CD4-positive, alpha-beta memory T cell (primary cell): ENCODE measurements at regions not wholly inside any gene's neighbourhood (a gene's known extent, or its start where the extent isn't known, plus 50 kb on each side); places are given as distances from the start of the nearest gene placed in this dataset.

ENCODE experiments used
- CTCF ChIA-PET: fragments of 350-600 bp; sonication (Branson Sonifier 250); formaldehyde crosslinking; loops from one replicate; lab custom pipeline; 2021; ENCODE audit warnings: inconsistent platforms; ENCODE audit not compliant: partially characterized antibody; lab: Charles Lee
- POLR2A ChIA-PET: fragments of 350-600 bp; sonication (Branson Sonifier 250); formaldehyde crosslinking; loops from one replicate; lab custom pipeline; 2021; ENCODE audit not compliant: partially characterized antibody; lab: Charles Lee
- DNase-seq, 5 donors: peaks; one replicate each; pipeline versions ENCODE4 v3.0.0 to v3.0.0-alpha.2; 2020 to 2022; ENCODE audit warnings: mixed read lengths in 1 of 5
- H3K27ac ChIP-seq: one replicate; pipeline ENCODE4 v1.7.0; 2013; ENCODE audit warnings: low read depth, low read length
- H3K27me3 ChIP-seq: 2 replicates; pipeline ENCODE4 v1.7.0; 2013; ENCODE audit warnings: mild to moderate bottlenecking, low read length, moderate library complexity; ENCODE audit not compliant: insufficient read depth
- H3K36me3 ChIP-seq: 2 replicates; pipeline ENCODE4 v1.7.0; 2013; ENCODE audit warnings: mild to moderate bottlenecking, low read length, moderate library complexity; ENCODE audit not compliant: insufficient read depth
- H3K4me1 ChIP-seq: 2 replicates; pipeline ENCODE4 v1.7.0; 2013; ENCODE audit warnings: mild to moderate bottlenecking, low read length, moderate library complexity; ENCODE audit not compliant: insufficient read depth
- H3K4me3 ChIP-seq, 2 donors: one replicate each; pipeline ENCODE4 v1.7.0; 2013; ENCODE audit warnings: low read length in 2 of 2, mild to moderate bottlenecking in 1 of 2
- H3K9me3 ChIP-seq, 2 donors: one replicate each; pipeline ENCODE4 v1.7.0; 2013; ENCODE audit warnings: low read length in 2 of 2, control low read depth in 1 of 2; ENCODE audit not compliant: control insufficient read depth in 1 of 2
- H3K27ac Mint-ChIP-seq, 7 donors: one replicate each; pipeline ENCODE4 v1.8.0; 2020 to 2021; ENCODE audit warnings: mixed read lengths in 7 of 7, mild to moderate bottlenecking in 6 of 7, inconsistent platforms in 3 of 7, moderate library complexity in 3 of 7
- H3K27me3 Mint-ChIP-seq, 2 donors: one replicate each; pipeline ENCODE4 v1.8.0; 2020 to 2021; ENCODE audit warnings: mixed read lengths in 2 of 2
- H3K36me3 Mint-ChIP-seq, 2 donors: one replicate each; pipeline ENCODE4 v1.8.0; 2020 to 2021; ENCODE audit warnings: mixed read lengths in 2 of 2, inconsistent platforms in 1 of 2, mild to moderate bottlenecking in 1 of 2
- H3K4me1 Mint-ChIP-seq, 4 donors: one replicate each; pipeline ENCODE4 v1.8.0; 2020 to 2021; ENCODE audit warnings: mixed read lengths in 4 of 4, mild to moderate bottlenecking in 1 of 4
- H3K4me3 Mint-ChIP-seq, 8 donors: one replicate each; pipeline ENCODE4 v1.8.0; 2020 to 2021; ENCODE audit warnings: mixed read lengths in 8 of 8, mild to moderate bottlenecking in 7 of 8, moderate library complexity in 6 of 8, inconsistent platforms in 3 of 8
- H3K9me3 Mint-ChIP-seq, 8 donors: one replicate each; pipeline ENCODE4 v1.8.0; 2020 to 2021; ENCODE audit warnings: mixed read lengths in 8 of 8, mild to moderate bottlenecking in 5 of 8, inconsistent platforms in 3 of 8, moderate library complexity in 1 of 8
- intact Hi-C: fragments of 100-400 bp; cut with micrococcal nuclease; formaldehyde crosslinking; loops from one replicate; pipeline ENCODE4 v1.15.1; 2023

GRCh38 chr2:16122556-16122955 lies 182.2 kb downstream of the MYCN start:
- intact Hi-C loops, result no loop called here
- Histone ChIP-seq H3K4me1 (no peaks in the 10 kb centered on the region), H3K36me3 (no peaks in the 10 kb centered on the region), H3K4me3 (no peak overlapping the region), H3K9me3 (no peaks in the 10 kb centered on the region), H3K27ac (no peak overlapping the region), H3K27me3 (no peaks in the 10 kb centered on the region)
- ChIA-PET CTCF (no interaction called here), POLR2A (no interaction called here)
- H3K36me3 Mint-ChIP-seq, result no peaks in the 10 kb centered on the region
- no peak overlapping the region for H3K27ac Mint-ChIP-seq
- no peaks in the 10 kb centered on the region for H3K27me3 Mint-ChIP-seq
- peaks cover 0 to 1% (median 0%) of the 10 kb centered on the region in 4 donors for H3K4me1 Mint-ChIP-seq
- H3K9me3 Mint-ChIP-seq, result peaks cover 0 to 5% (median under 1%) of the 10 kb centered on the region in 8 donors
- no peak overlapping the region for H3K4me3 Mint-ChIP-seq
- no peak for DNase-seq

GRCh38 chr2:16121986-16122390 lies 181.6 kb downstream of the MYCN start:
- ChIA-PET POLR2A (no interaction called here), CTCF (no interaction called here)
- Mint-ChIP-seq H3K27ac (no peak overlapping the region), H3K4me1 (peaks cover 0 to 1% (median 0%) of the 10 kb centered on the region in 4 donors), H3K36me3 (no peaks in the 10 kb centered on the region), H3K4me3 (no peak overlapping the region), H3K9me3 (peaks cover 0 to 5% (median under 1%) of the 10 kb centered on the region in 8 donors), H3K27me3 (no peaks in the 10 kb centered on the region)
- intact Hi-C loops, result no loop called here
- no peaks in the 10 kb centered on the region for H3K27me3 ChIP-seq
- no peak for DNase-seq
- H3K4me1 ChIP-seq, result no peaks in the 10 kb centered on the region
- H3K27ac ChIP-seq, result no peak overlapping the region
- no peak overlapping the region for H3K4me3 ChIP-seq
- H3K36me3 ChIP-seq, result no peaks in the 10 kb centered on the region
- H3K9me3 ChIP-seq, result no peaks in the 10 kb centered on the region

- intact Hi-C loops, result no loop called here
- DNase-seq, result no peak
- H3K4me1 Mint-ChIP-seq, result peaks cover 0 to 1% (median 0%) of the 10 kb centered on the region in 4 donors
- Histone ChIP-seq H3K36me3 (no peaks in the 10 kb centered on the region), H3K4me1 (no peaks in the 10 kb centered on the region), H3K9me3 (no peaks in the 10 kb centered on the region), H3K27me3 (no peaks in the 10 kb centered on the region), H3K4me3 (no peak overlapping the region), H3K27ac (no peak overlapping the region)
- no peaks in the 10 kb centered on the region for H3K36me3 Mint-ChIP-seq
- H3K27ac Mint-ChIP-seq, result no peak overlapping the region
- CTCF ChIA-PET, result no interaction called here
- H3K4me3 Mint-ChIP-seq, result no peak overlapping the region
- POLR2A ChIA-PET, result no interaction called here
- H3K27me3 Mint-ChIP-seq, result no peaks in the 10 kb centered on the region
- H3K9me3 Mint-ChIP-seq, result peaks cover 0 to 5% (median under 1%) of the 10 kb centered on the region in 8 donors
These were observed 181.1 kb downstream of the MYCN start for GRCh38 chr2:16121231-16121985.

DNA sequence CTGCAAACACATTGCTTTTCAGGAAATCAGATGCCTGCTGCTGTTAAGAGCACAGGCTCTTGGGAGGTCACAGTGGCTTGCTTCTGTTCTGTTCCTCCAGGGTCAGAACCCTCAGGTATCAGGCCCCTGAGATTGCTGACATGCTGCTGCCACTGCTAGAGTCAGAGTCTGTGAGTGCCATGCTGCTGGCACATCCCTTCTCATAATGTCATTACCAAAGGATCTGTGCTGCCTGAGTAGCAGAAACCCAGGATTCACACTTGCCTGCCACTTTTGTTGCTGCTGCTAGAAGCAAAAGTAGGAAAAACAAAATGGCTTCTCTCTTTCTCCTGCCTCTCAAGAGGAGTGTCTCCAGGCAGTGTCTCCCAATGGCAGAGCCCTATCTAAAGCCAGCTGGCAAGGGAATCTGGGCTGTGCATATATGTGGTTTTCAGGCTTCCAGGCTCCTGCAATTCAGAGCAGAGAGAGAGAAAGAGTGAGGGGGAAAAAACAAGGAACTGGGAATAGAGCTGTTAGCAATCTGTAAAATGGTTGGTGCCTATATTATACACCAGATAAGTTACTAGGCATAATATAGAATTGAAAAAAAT lies 180.3 kb downstream of the MYCN start:
- Histone ChIP-seq H3K4me3 (no peak overlapping the region), H3K36me3 (no peaks in the 10 kb centered on the region), H3K27me3 (no peaks in the 10 kb centered on the region), H3K27ac (no peak overlapping the region), H3K4me1 (no peaks in the 10 kb centered on the region), H3K9me3 (no peaks in the 10 kb centered on the region)
- ChIA-PET CTCF (interaction anchor here (0.6 kb wide), 1 partner anchor 332 kb away, joined by 3 read pairs; no protein-coding TSS in a partner anchor), POLR2A (no interaction called here)
- intact Hi-C loops, result no loop called here
- DNase-seq, result no peak
- no peak overlapping the region for H3K27ac Mint-ChIP-seq
- peaks cover 0 to 5% (median under 1%) of the 10 kb centered on the region in 8 donors for H3K9me3 Mint-ChIP-seq
- H3K4me3 Mint-ChIP-seq, result no peak overlapping the region
- no peaks in the 10 kb centered on the region for H3K36me3 Mint-ChIP-seq
- H3K4me1 Mint-ChIP-seq, result peaks cover 0 to 1% (median 0%) of the 10 kb centered on the region in 4 donors
- no peaks in the 10 kb centered on the region for H3K27me3 Mint-ChIP-seq

- intact Hi-C loops, result no loop called here
- Histone ChIP-seq H3K36me3 (no peaks in the 10 kb centered on the region), H3K4me3 (no peak overlapping the region), H3K9me3 (no peaks in the 10 kb centered on the region), H3K4me1 (no peaks in the 10 kb centered on the region), H3K27ac (no peak overlapping the region), H3K27me3 (no peaks in the 10 kb centered on the region)
- Mint-ChIP-seq H3K4me3 (no peak overlapping the region), H3K27ac (no peak overlapping the region), H3K9me3 (peaks cover 0 to 4% (median under 1%) of the 10 kb centered on the region in 8 donors), H3K36me3 (no peaks in the 10 kb centered on the region), H3K4me1 (peaks cover 0 to 1% (median 0%) of the 10 kb centered on the region in 4 donors), H3K27me3 (no peaks in the 10 kb centered on the region)
- no peak for DNase-seq
- ChIA-PET CTCF (interaction anchor here (0.6 kb wide), 1 partner anchor 331 kb away, joined by 3 read pairs; no protein-coding TSS in a partner anchor), POLR2A (no interaction called here)
These were observed 179.4 kb downstream of the MYCN start for GRCh38 chr2:16119741-16120140.

DNA sequence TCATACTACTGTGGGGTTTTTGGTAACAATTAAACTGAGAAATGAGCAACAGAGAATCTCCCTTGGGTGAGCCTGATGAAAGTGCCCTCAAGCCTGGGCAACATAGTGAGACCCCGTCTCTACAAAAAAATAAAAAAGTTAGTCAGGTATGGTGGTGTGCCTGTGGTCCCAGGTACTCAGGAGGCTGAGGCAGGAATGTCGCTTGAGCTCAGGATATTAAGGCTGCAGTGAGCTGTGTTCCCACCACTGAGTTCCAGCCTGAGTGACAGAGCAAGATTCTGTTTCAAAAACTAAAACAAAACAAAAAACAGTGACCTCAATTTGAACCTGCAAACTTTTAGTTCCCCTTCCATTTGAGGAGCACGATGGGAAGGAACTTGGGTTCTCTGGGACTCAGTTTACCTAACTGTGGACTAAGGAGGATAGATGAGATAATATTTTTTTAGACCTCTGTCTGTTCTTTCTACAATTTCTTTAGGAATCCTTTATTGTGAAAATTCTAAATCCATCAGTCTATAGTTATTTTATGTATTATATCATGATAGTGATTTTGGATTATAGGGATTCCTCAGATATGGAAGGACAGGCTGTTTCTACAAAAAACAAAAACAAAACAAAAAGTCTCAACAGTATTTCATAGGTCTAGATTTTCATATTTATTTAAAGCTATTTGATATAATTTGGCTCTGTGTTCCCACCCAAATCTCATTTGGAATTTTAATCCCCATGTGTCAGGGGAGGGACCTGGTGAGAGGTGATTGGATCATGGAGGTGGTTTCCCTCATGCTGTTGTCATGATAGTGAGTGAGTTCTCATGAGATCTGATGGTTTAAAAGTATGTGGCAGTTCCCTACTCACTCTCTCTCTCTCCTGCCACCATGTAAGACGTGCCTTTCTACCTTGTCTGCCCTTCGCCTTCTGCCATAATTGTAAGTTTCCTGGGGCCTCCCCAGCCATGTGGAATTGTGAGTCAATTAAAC lies 178.6 kb downstream of the MYCN start:
- H3K36me3 Mint-ChIP-seq, result no peaks in the 10 kb centered on the region
- CTCF ChIA-PET, result no interaction called here

More for the DNA sequence above, 178.6 kb downstream of the MYCN start:
- peaks cover 0 to 1% (median 0%) of the 10 kb centered on the region in 4 donors for H3K4me1 Mint-ChIP-seq
- no peak overlapping the region for H3K27ac Mint-ChIP-seq
- no peak overlapping the region for H3K27ac ChIP-seq
- peaks cover 0 to 3% (median under 1%) of the 10 kb centered on the region in 8 donors for H3K9me3 Mint-ChIP-seq
- H3K27me3 ChIP-seq, result no peaks in the 10 kb centered on the region
- no peaks in the 10 kb centered on the region for H3K36me3 ChIP-seq
- no peaks in the 10 kb centered on the region for H3K27me3 Mint-ChIP-seq
- H3K4me3 ChIP-seq, result no peak overlapping the region
- no peaks in the 10 kb centered on the region for H3K4me1 ChIP-seq
- no peak overlapping the region for H3K4me3 Mint-ChIP-seq
- POLR2A ChIA-PET, result no interaction called here
- DNase-seq, result no peak
- no peaks in the 10 kb centered on the region for H3K9me3 ChIP-seq
- intact Hi-C loops, result no loop called here
